K562 (cell line): ENCODE measurements at regions not wholly inside any gene's neighbourhood (a gene's known extent, or its start where the extent isn't known, plus 50 kb on each side); places are given as distances from the start of the nearest gene placed in this dataset.

Experiments used
- ATAC-seq: fragments of 200-7000 bp; cut with Tn5 transposase; 3 replicates; pipeline ENCODE4 v1.9.1; 2020; ENCODE audit warnings: moderate library complexity
- BruUV-seq: library from RNA; stranded (reverse); fragments of 400-500 nt; replicated peaks from 2 replicates; lab custom pipeline; 2021; lab: Mats Ljungman, UMichigan
- CTCF ChIA-PET: fragments of 300-600 bp; formaldehyde crosslinking; extraction: SDS; loops from one replicate; lab custom pipeline; 2021; ENCODE audit warnings: low intra/inter-chr PET ratio; lab: Yijun Ruan, JAX
- POLR2A ChIA-PET: fragments of 300-600, 350-650 bp; sonication (Branson Sonifier 250); formaldehyde crosslinking; extraction: SDS; loops from one replicate; lab custom pipeline; 2021; ENCODE audit warnings: antibody characterized with exemption, inconsistent platforms; lab: Yijun Ruan, JAX
- DNase-seq, 4 experiments: peaks; one replicate each; pipeline versions ENCODE4 v3.0.0 to v3.0.0-alpha.2; 2011 to 2018; ENCODE audit warnings: low spot score in 3 of 4, mixed read lengths in 3 of 4; ENCODE audit errors: extremely low read depth in 1 of 4
- FAIRE-seq: peaks from 2 replicates; lab custom pipeline; 2011; peaks lifted over from hg19 to GRCh38; lab: Jason Lieb, UNC
- H2AFZ ChIP-seq: 2 replicates; pipeline ENCODE4 v1.6.0; 2011; ENCODE audit warnings: low read depth, low read length, control low read depth, inconsistent platforms
- H3K27ac ChIP-seq: fragments of 200-600 bp; 3 replicates; pipeline ENCODE4 v1.8.0; 2011; ENCODE audit warnings: low read depth, mild to moderate bottlenecking, control low read depth, inconsistent platforms, low read length, moderate library complexity, mixed read lengths; ENCODE audit errors: extremely low read depth
- H3K27me3 ChIP-seq, 2 experiments: fragments of 300-600 bp in 1 of 2; 2 replicates in 1 of 2; 3 replicates in 1 of 2; pipeline versions ENCODE4 v1.6.0 to v1.8.0; 2011; ENCODE audit warnings: inconsistent platforms in 2 of 2, low read length in 2 of 2, mild to moderate bottlenecking in 1 of 2, mixed read lengths in 1 of 2, moderate library complexity in 1 of 2; ENCODE audit not compliant: control insufficient read depth in 2 of 2, insufficient read depth in 2 of 2
- H3K36me3 ChIP-seq: fragments of 300-600 bp; 3 replicates; pipeline ENCODE4 v1.8.0; 2011; ENCODE audit warnings: mild to moderate bottlenecking, low read length, inconsistent platforms; ENCODE audit not compliant: control insufficient read depth, insufficient read depth
- H3K4me1 ChIP-seq, 2 experiments: fragments of 200-600 bp in 1 of 2; replicated peaks in 1 of 2; 2 replicates in 1 of 2; 3 replicates in 1 of 2; pipeline versions ENCODE4 v1.5.1 to v1.8.0; 2011; ENCODE audit warnings: inconsistent platforms in 2 of 2, low read length in 2 of 2, mild to moderate bottlenecking in 1 of 2, mixed read lengths in 1 of 2, moderate library complexity in 1 of 2; ENCODE audit not compliant: control insufficient read depth in 2 of 2, insufficient read depth in 2 of 2
- H3K4me2 ChIP-seq: 2 replicates; pipeline ENCODE4 v1.6.1; 2011; ENCODE audit warnings: low read length, control low read depth, inconsistent platforms, mixed read lengths; ENCODE audit not compliant: insufficient read depth
- H3K4me3 ChIP-seq: fragments of 200-600 bp; sonication (generic), shearing (Covaris generic); 2 replicates; pipeline ENCODE4 v1.5.1; 2016; ENCODE audit warnings: control low read depth, inconsistent platforms
- H3K79me2 ChIP-seq: fragments of 200-600 bp; 3 replicates; pipeline ENCODE4 v1.8.0; 2011; ENCODE audit warnings: low read length, inconsistent platforms; ENCODE audit not compliant: control insufficient read depth, insufficient read depth
- H3K9ac ChIP-seq, 2 experiments: 2 replicates each; pipeline versions ENCODE4 v1.6.0 to v1.6.1; 2011; ENCODE audit warnings: low read depth in 2 of 2, low read length in 2 of 2, control low read depth in 1 of 2, inconsistent platforms in 1 of 2, mild to moderate bottlenecking in 1 of 2, mixed read lengths in 1 of 2; ENCODE audit not compliant: insufficient read depth in 1 of 2
- H3K9me1 ChIP-seq: one replicate; pipeline ENCODE4 v1.6.0; 2011; ENCODE audit warnings: inconsistent platforms, mild to moderate bottlenecking, low read length, moderate library complexity; ENCODE audit not compliant: control insufficient read depth, insufficient read depth
- H3K9me3 ChIP-seq: replicated peaks from 2 replicates; pipeline ENCODE4 v1.5.1; 2011; ENCODE audit warnings: low read depth, low read length, inconsistent platforms; ENCODE audit not compliant: control insufficient read depth, insufficient read depth
- H4K20me1 ChIP-seq: replicated peaks from 2 replicates; pipeline ENCODE4 v1.6.1; 2011; ENCODE audit warnings: low read length, inconsistent platforms, mixed read lengths; ENCODE audit not compliant: control insufficient read depth, insufficient read depth
- CREB1 ChIP-seq, 2 experiments: sonication (generic) in 1 of 2; formaldehyde crosslinking in 1 of 2; IDR thresholded peaks; 2 replicates each; pipeline versions ENCODE4 v1.6.1 to v1.8.0; 2012 to 2022; ENCODE audit warnings: inconsistent platforms in 1 of 2, mild to moderate bottlenecking in 1 of 2, missing genetic modification reagents in 1 of 2, moderate library complexity in 1 of 2
- FOXJ3 ChIP-seq: sonication (generic); formaldehyde crosslinking; IDR thresholded peaks from 2 replicates; pipeline ENCODE4 v1.4.0; 2020; ENCODE audit warnings: mild to moderate bottlenecking, missing genetic modification reagents
- GATAD2A ChIP-seq: fragments of 450-650 bp; IDR thresholded peaks from 2 replicates; pipeline ENCODE4 v1.6.1; 2017
- HLTF ChIP-seq: fragments of 450-650 bp; IDR thresholded peaks from 2 replicates; pipeline ENCODE4 v1.6.1; 2016
- HMBOX1 ChIP-seq: sonication (generic); IDR thresholded peaks from 2 replicates; pipeline ENCODE4 v1.6.1; 2016
- MTF1 ChIP-seq: fragments of 250-450 bp; sonication (Bioruptor Pico); IDR thresholded peaks from 2 replicates; pipeline ENCODE4 v1.9.0; 2021; ENCODE audit warnings: moderate library complexity, mild to moderate bottlenecking, inconsistent platforms, borderline replicate concordance
- POLR2A ChIP-seq: fragments of 450-650 bp; conservative IDR thresholded peaks from 2 replicates; pipeline ENCODE4 v1.6.1; 2016
- POLR3G ChIP-seq: IDR thresholded peaks from 2 replicates; pipeline ENCODE4 v1.6.1; 2011; ENCODE audit not compliant: insufficient read length, insufficient replicate concordance; ENCODE audit errors: extremely low read depth
- RB1 ChIP-seq: fragments of 450-650 bp; IDR thresholded peaks from 2 replicates; pipeline ENCODE4 v1.6.1; 2017; ENCODE audit warnings: low read depth, mild to moderate bottlenecking
- SRF ChIP-seq, 2 experiments: fragments of 250-450, 450-650 bp in 1 of 2; sonication (Bioruptor Pico) in 1 of 2; sonication (generic) in 1 of 2; formaldehyde crosslinking; IDR thresholded peaks; 2 replicates each; pipeline versions ENCODE4 v1.5.0 to v1.5.1; 2020 to 2022; ENCODE audit warnings: mild to moderate bottlenecking in 1 of 2, missing genetic modification reagents in 1 of 2
- TAL1 ChIP-seq: fragments of 450-650 bp; IDR thresholded peaks from 2 replicates; pipeline ENCODE4 v1.6.1; 2016; ENCODE audit warnings: mild to moderate bottlenecking
- ZHX1 ChIP-seq: fragments of 150-350 bp; conservative IDR thresholded peaks from 2 replicates; pipeline ENCODE4 v1.6.1; 2014; ENCODE audit warnings: low read length
- ZNF586 ChIP-seq: fragments of 450-650 bp; formaldehyde crosslinking; conservative IDR thresholded peaks from 2 replicates; pipeline ENCODE4 v1.4.0; 2020; ENCODE audit warnings: mild to moderate bottlenecking, moderate library complexity
- ZNF695 ChIP-seq: fragments of 450-650 bp; formaldehyde crosslinking; IDR thresholded peaks from 2 replicates; pipeline ENCODE4 v1.4.0; 2020; ENCODE audit warnings: mild to moderate bottlenecking, moderate library complexity
- ZNF77 ChIP-seq: fragments of 250-450 bp; sonication (Bioruptor Pico); IDR thresholded peaks from 2 replicates; pipeline ENCODE4 v1.5.0; 2020
- WGBS: fragments of 100-300 bp; shearing (Covaris generic); methylation state at CpG from one replicate; pipeline ENCODE4 v1.1.6; 2016; ENCODE audit warnings: low coverage, mixed read lengths; ENCODE audit not compliant: insufficient coverage; ENCODE audit errors: missing lambda C conversion rate; 5-methylcytosine and 5-hydroxymethylcytosine counted together
- in situ Hi-C: fragments of 300-500 bp; cut with MboI; formaldehyde crosslinking; loops from 4 replicates; pipeline ENCODE4 v1.15.0; 2018; ENCODE audit warnings: inconsistent platforms, mixed read lengths
- intact Hi-C: fragments of 100-400 bp; cut with micrococcal nuclease; formaldehyde crosslinking; loops from 2 replicates; pipeline ENCODE4 v1.14.2; 2022
- TF ChIP-seq, protein P1 (sequence below), 3 experiments: IDR thresholded peaks in 2 of 3; conservative IDR thresholded peaks in 1 of 3; 2 replicates each; pipeline ENCODE4 v1.5.1; 2011 to 2012; ENCODE audit warnings: low read length in 3 of 3, mild to moderate bottlenecking in 3 of 3, control low read depth in 2 of 3, improper control_type of control experiment in 1 of 3, inconsistent platforms in 1 of 3, low read depth in 1 of 3, mixed read lengths in 1 of 3, moderate library complexity in 1 of 3; ENCODE audit not compliant: insufficient read depth in 2 of 3

DNA sequence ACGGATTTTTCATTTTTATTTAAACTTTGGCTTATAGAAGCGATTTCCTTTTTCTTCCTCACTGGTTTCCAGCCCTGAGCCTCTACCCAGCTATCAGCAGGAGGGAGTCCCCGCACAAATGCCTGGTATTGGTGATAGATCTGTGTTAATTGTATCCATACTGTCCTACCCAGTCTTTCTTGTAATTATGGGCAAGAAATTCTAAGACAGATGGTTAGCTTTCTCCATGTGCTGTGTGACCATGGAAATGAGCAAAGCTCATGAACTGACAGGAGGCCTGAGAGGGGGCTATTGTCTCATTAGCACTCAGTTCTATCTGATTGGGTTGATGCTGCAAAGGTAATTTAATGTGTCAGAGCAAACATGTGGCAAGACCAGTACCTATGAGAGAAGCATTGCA is 108.1 kb upstream of the IVNS1ABP start:
- ATAC-seq, result no peak
- Histone ChIP-seq H3K27me3 (peaks cover 7 to 19% of the 10 kb centered on the region in 2 experiments), H3K4me2 (no peak overlapping the region), H3K79me2 (no peaks in the 10 kb centered on the region), H2AFZ (no peak overlapping the region), H3K9ac (no peak overlapping the region)
- in situ Hi-C loops (no loop called here), intact Hi-C loops (no loop called here)
- WGBS, result 2% methylated on average over 3 of the region's 3 CpGs
- POLR2A ChIA-PET, result interaction anchor here (2.2 kb wide), 1 partner anchor 10 kb away, joined by 10 read pairs; no protein-coding TSS in a partner anchor
- TF ChIP-seq GATAD2A, result no peak
- TF ChIP-seq POLR3G, result no peak
- no peak for TF ChIP-seq MTF1
- no peak for TF ChIP-seq HMBOX1
- TF ChIP-seq, protein P1, sequence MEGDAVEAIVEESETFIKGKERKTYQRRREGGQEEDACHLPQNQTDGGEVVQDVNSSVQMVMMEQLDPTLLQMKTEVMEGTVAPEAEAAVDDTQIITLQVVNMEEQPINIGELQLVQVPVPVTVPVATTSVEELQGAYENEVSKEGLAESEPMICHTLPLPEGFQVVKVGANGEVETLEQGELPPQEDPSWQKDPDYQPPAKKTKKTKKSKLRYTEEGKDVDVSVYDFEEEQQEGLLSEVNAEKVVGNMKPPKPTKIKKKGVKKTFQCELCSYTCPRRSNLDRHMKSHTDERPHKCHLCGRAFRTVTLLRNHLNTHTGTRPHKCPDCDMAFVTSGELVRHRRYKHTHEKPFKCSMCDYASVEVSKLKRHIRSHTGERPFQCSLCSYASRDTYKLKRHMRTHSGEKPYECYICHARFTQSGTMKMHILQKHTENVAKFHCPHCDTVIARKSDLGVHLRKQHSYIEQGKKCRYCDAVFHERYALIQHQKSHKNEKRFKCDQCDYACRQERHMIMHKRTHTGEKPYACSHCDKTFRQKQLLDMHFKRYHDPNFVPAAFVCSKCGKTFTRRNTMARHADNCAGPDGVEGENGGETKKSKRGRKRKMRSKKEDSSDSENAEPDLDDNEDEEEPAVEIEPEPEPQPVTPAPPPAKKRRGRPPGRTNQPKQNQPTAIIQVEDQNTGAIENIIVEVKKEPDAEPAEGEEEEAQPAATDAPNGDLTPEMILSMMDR (IDR thresholded peaks at IDR 0.05 in 2 of 3, conservative IDR thresholded peaks at IDR 0.05 in 1 of 3; ENCODE audit: insufficient read depth in 2 of 3, low read depth in 1 of 3, low read length in 3 of 3), result no peak
- TF ChIP-seq CREB1 (IDR thresholded peaks at IDR 0.05), result no peak
- TF ChIP-seq CREB1 (CRISPR knock-in tag; IDR thresholded peaks at IDR 0.05), result no peak
- TF ChIP-seq SRF (CRISPR knock-in tag; IDR thresholded peaks at IDR 0.05), result no peak
- no peak for TF ChIP-seq ZNF586 (CRISPR knock-in tag)
- TF ChIP-seq ZHX1, result no peak
- no peak for TF ChIP-seq POLR2A
- TF ChIP-seq ZNF77 (CRISPR knock-in tag), result no peak
- TF ChIP-seq ZNF695, result no peak
- TF ChIP-seq RB1, result no peak
- no peak for TF ChIP-seq TAL1
- TF ChIP-seq FOXJ3 (CRISPR knock-in tag), result no peak
- no peak for TF ChIP-seq HLTF
- TF ChIP-seq, all 486 proteins: peak for 0
- CTCF ChIA-PET, result no interaction called here
- Histone ChIP-seq H3K4me3 (no peak overlapping the region), H3K27ac (no peak overlapping the region), H3K9me3 (no peaks in the 10 kb centered on the region), H3K9me1 (no peaks in the 10 kb centered on the region), H3K4me1 (no peaks in the 10 kb centered on the region), H4K20me1 (no peaks in the 10 kb centered on the region), H3K36me3 (no peaks in the 10 kb centered on the region)
- no TSS peak for BruUV-seq
- DNase-seq, result no peak
- no peak for FAIRE-seq
